HCT116 (cell line): ENCODE measurements at regions not wholly inside any gene's neighbourhood (a gene's known extent, or its start where the extent isn't known, plus 50 kb on each side); places are given as distances from the start of the nearest gene placed in this dataset.

Experiments
- ATAC-seq: fragments of 200-7000 bp; cut with Tn5 transposase; 2 replicates; pipeline ENCODE4 v1.9.1; 2020; ENCODE audit warnings: mild to moderate bottlenecking, moderate library complexity
- BruUV-seq: library from RNA; stranded (reverse); fragments of 400-500 nt; replicated peaks from 2 replicates; lab custom pipeline; 2021; lab: Mats Ljungman, UMichigan
- CTCF ChIA-PET: fragments of 300-600 bp; sonication (Branson Sonifier 250); formaldehyde crosslinking; loops from one replicate; lab custom pipeline; 2021; ENCODE audit warnings: antibody characterized with exemption; lab: Charles Lee
- POLR2A ChIA-PET: fragments of 300-600, 350-600 bp; sonication (Branson Sonifier 250); formaldehyde crosslinking; loops from one replicate; lab custom pipeline; 2021; ENCODE audit warnings: antibody characterized with exemption; lab: Charles Lee
- RAD21 ChIA-PET, 2 experiments: fragments of 300-600 bp; sonication (Branson Sonifier 250); formaldehyde crosslinking; loops; one replicate each; lab custom pipeline; 2023; ENCODE audit warnings: low total read pairs in 2 of 2; ENCODE audit not compliant: uncharacterized antibody in 2 of 2, unreplicated experiment in 2 of 2, low non-redundant PET in 1 of 2; lab: Charles Lee
- DNase-seq: peaks from one replicate; pipeline ENCODE4 v3.0.0-alpha.2; 2010; ENCODE audit warnings: low read depth, low spot score
- H2AFZ ChIP-seq: fragments of 200-600 bp; shearing (Covaris generic), sonication (generic); 2 replicates; pipeline ENCODE4 v1.6.1; 2017; ENCODE audit warnings: low read depth, mixed run types, mixed read lengths, antibody characterized with exemption, low read length; ENCODE audit not compliant: poor library complexity, severe bottlenecking
- H3K27ac ChIP-seq: 2 replicates; pipeline ENCODE4 v1.5.1; 2012; ENCODE audit warnings: low read depth, low read length
- H3K27me3 ChIP-seq: fragments of 200-600 bp; sonication (generic); 2 replicates; pipeline ENCODE4 v1.6.1; 2016; ENCODE audit warnings: mixed run types, low read length, mixed read lengths; ENCODE audit not compliant: insufficient read depth
- H3K36me3 ChIP-seq, 2 experiments: fragments of 200-500 bp in 1 of 2; fragments of 200-600 bp in 1 of 2; sonication (Bioruptor generic) in 1 of 2; sonication (generic) in 1 of 2; 2 replicates each; pipeline versions ENCODE4 v1.5.1 to v1.6.1; 2014 to 2016; ENCODE audit warnings: low read length in 2 of 2, inconsistent platforms in 1 of 2, mixed read lengths in 1 of 2, mixed run types in 1 of 2; ENCODE audit not compliant: insufficient read depth in 2 of 2, control insufficient read depth in 1 of 2
- H3K4me1 ChIP-seq, 2 experiments: fragments of 200-600 bp in 1 of 2; sonication (generic) in 1 of 2; 2 replicates each; pipeline versions ENCODE4 v1.5.1 to v1.6.1; 2012 to 2017; ENCODE audit warnings: low read length in 2 of 2, inconsistent platforms in 1 of 2, mild to moderate bottlenecking in 1 of 2, mixed read lengths in 1 of 2, mixed run types in 1 of 2, moderate library complexity in 1 of 2; ENCODE audit not compliant: insufficient read depth in 2 of 2, control insufficient read depth in 1 of 2
- H3K4me2 ChIP-seq: fragments of 200-600 bp; sonication (generic); 2 replicates; pipeline ENCODE4 v1.6.1; 2017; ENCODE audit warnings: mixed run types, low read length, mixed read lengths
- H3K4me3 ChIP-seq, 2 experiments: fragments of 200-600 bp in 1 of 2; sonication (generic) in 1 of 2; replicated peaks in 1 of 2; 2 replicates each; pipeline ENCODE4 v1.5.1; 2011 to 2016; ENCODE audit warnings: low read length in 2 of 2, control low read depth in 1 of 2, low read depth in 1 of 2, mild to moderate bottlenecking in 1 of 2, mixed read lengths in 1 of 2, mixed run types in 1 of 2
- H3K79me2 ChIP-seq: fragments of 200-600 bp; sonication (generic); 2 replicates; pipeline ENCODE4 v1.6.1; 2017; ENCODE audit warnings: mild to moderate bottlenecking, mixed run types, low read length, moderate library complexity, mixed read lengths; ENCODE audit not compliant: insufficient read depth
- H3K9ac ChIP-seq: fragments of 200-600 bp; sonication (generic); 2 replicates; pipeline ENCODE4 v1.6.1; 2016; ENCODE audit warnings: low read length, mixed read lengths
- H3K9me2 ChIP-seq: fragments of 200-600 bp; sonication (generic), shearing (Covaris generic); 2 replicates; pipeline ENCODE4 v1.6.1; 2017; ENCODE audit warnings: mixed run types, mild to moderate bottlenecking, moderate library complexity; ENCODE audit not compliant: insufficient read depth
- H3K9me3 ChIP-seq, 2 experiments: fragments of 200-500 bp in 1 of 2; fragments of 200-600 bp in 1 of 2; sonication (Bioruptor generic) in 1 of 2; sonication (generic) in 1 of 2; 2 replicates each; pipeline ENCODE4 v1.6.1; 2014 to 2017; ENCODE audit warnings: low read length in 2 of 2, mixed read lengths in 2 of 2, inconsistent platforms in 1 of 2, low read depth in 1 of 2, mild to moderate bottlenecking in 1 of 2, mixed run types in 1 of 2, moderate library complexity in 1 of 2; ENCODE audit not compliant: control insufficient read depth in 1 of 2, insufficient read depth in 1 of 2
- H4K20me1 ChIP-seq: fragments of 200-600 bp; sonication (generic), shearing (Covaris generic); 2 replicates; pipeline ENCODE4 v1.6.1; 2017; ENCODE audit warnings: mixed run types, mild to moderate bottlenecking, moderate library complexity; ENCODE audit not compliant: insufficient read depth
- ATF3 ChIP-seq: IDR thresholded peaks from 2 replicates; pipeline ENCODE4 v1.6.1; 2012
- CTCF ChIP-seq, 3 experiments: fragments of 200-600 bp in 1 of 3; sonication (generic) in 1 of 3; IDR thresholded peaks in 2 of 3; conservative IDR thresholded peaks in 1 of 3; 2 replicates each; pipeline ENCODE4 v1.5.1; 2012 to 2017; ENCODE audit warnings: low read depth in 2 of 3, low read length in 2 of 3, antibody characterized with exemption in 1 of 3, borderline replicate concordance in 1 of 3, control low read depth in 1 of 3, mild to moderate bottlenecking in 1 of 3, mixed read lengths in 1 of 3, mixed run types in 1 of 3, moderate library complexity in 1 of 3; ENCODE audit not compliant: insufficient read depth in 1 of 3
- EGR1 ChIP-seq: IDR thresholded peaks from 2 replicates; pipeline ENCODE4 v1.6.1; 2012; ENCODE audit warnings: low read depth
- ELF1 ChIP-seq: IDR thresholded peaks from 2 replicates; pipeline ENCODE4 v1.6.1; 2012; ENCODE audit warnings: low read depth, borderline replicate concordance
- FOSL1 ChIP-seq: IDR thresholded peaks from 2 replicates; pipeline ENCODE4 v1.6.1; 2012; ENCODE audit warnings: low read depth
- MAX ChIP-seq: IDR thresholded peaks from 2 replicates; pipeline ENCODE4 v1.6.1; 2012
- POLR2A ChIP-seq: IDR thresholded peaks from 2 replicates; pipeline ENCODE4 v1.7.0; 2011; ENCODE audit warnings: borderline replicate concordance; ENCODE audit not compliant: insufficient read depth, insufficient read length; ENCODE audit errors: extremely low read depth
- REST ChIP-seq: IDR thresholded peaks from 2 replicates; pipeline ENCODE4 v1.6.1; 2012; ENCODE audit warnings: low read depth
- SIN3A ChIP-seq: IDR thresholded peaks from 2 replicates; pipeline ENCODE4 v1.6.1; 2012; ENCODE audit warnings: low read depth
- ZBTB33 ChIP-seq: IDR thresholded peaks from 2 replicates; pipeline ENCODE4 v1.6.1; 2011; ENCODE audit warnings: mild to moderate bottlenecking, low read length, moderate library complexity; ENCODE audit not compliant: insufficient replicate concordance; ENCODE audit errors: extremely low read depth
- ZNF274 ChIP-seq: fragments of 200-500 bp; sonication (Bioruptor generic); IDR thresholded peaks from 2 replicates; pipeline ENCODE4 v1.6.1; 2014; ENCODE audit warnings: mild to moderate bottlenecking, low read depth, low read length, inconsistent platforms
- intact Hi-C: fragments of 100-400 bp; cut with micrococcal nuclease; formaldehyde crosslinking; loops from 2 replicates; pipeline ENCODE4 v1.10.0; 2022

GRCh38 chr16:54341892-54342776, 55.5 kb upstream of the IRX3 start:
- Histone ChIP-seq H3K9ac (no peak overlapping the region), H3K36me3 (no peaks in the 10 kb centered on the region), H3K4me3 (no peak overlapping the region), H3K4me2 (no peak overlapping the region), H3K27ac (no peak overlapping the region), H3K4me1 (no peaks in the 10 kb centered on the region)
- DNase-seq = no peak
- ATAC-seq = no peak
- no TSS peak for BruUV-seq
- intact Hi-C loops = no loop called here
- POLR2A ChIA-PET = no interaction called here
- TF ChIP-seq POLR2A = no peak
- TF ChIP-seq FOSL1 = no peak
- TF ChIP-seq MAX = no peak
- TF ChIP-seq ZNF274 = no peak
- no peak for TF ChIP-seq ATF3
- no peak for TF ChIP-seq EGR1
- TF ChIP-seq, all 23 proteins: peak for 0
- RAD21 ChIA-PET = no interaction called here
- Histone ChIP-seq H3K9me2 (no peaks in the 10 kb centered on the region), H2AFZ (no peak overlapping the region), H3K9me3 (no peaks in the 10 kb centered on the region), H3K79me2 (no peaks in the 10 kb centered on the region), H4K20me1 (no peaks in the 10 kb centered on the region), H3K27me3 (no peaks in the 10 kb centered on the region)
- CTCF ChIA-PET = no interaction called here

- DNase-seq = no peak
- H3K79me2 ChIP-seq = no peaks in the 10 kb centered on the region
- no TSS peak for BruUV-seq
- H3K27me3 ChIP-seq = peaks cover 8% of the 10 kb centered on the region; the same call in 1 of the 2 replicates
- H3K9me3 ChIP-seq = no peaks in the 10 kb centered on the region
- H3K4me1 ChIP-seq = no peaks in the 10 kb centered on the region
- ATAC-seq = no peak
- RAD21 ChIA-PET = no interaction called here
- no peak overlapping the region for H3K4me2 ChIP-seq
- CTCF ChIA-PET = no interaction called here
- no peaks in the 10 kb centered on the region for H3K9me2 ChIP-seq
- no peak overlapping the region for H3K9ac ChIP-seq
- H3K36me3 ChIP-seq = no peaks in the 10 kb centered on the region
- POLR2A ChIA-PET = no interaction called here
- H3K27ac ChIP-seq = no peak overlapping the region
- H4K20me1 ChIP-seq = no peaks in the 10 kb centered on the region
- no peak overlapping the region for H3K4me3 ChIP-seq
- intact Hi-C loops = no loop called here
- H2AFZ ChIP-seq = no peak overlapping the region
- no peak for TF ChIP-seq ZBTB33
- no peak for TF ChIP-seq SIN3A
- TF ChIP-seq REST = no peak
- no peak for TF ChIP-seq CTCF (IDR thresholded peaks at IDR 0.05 in 2 of 3, conservative IDR thresholded peaks at IDR 0.05 in 1 of 3; ENCODE audit: borderline replicate concordance in 1 of 3, insufficient read depth in 1 of 3, low read depth in 2 of 3, low read length in 2 of 3)
- no peak for TF ChIP-seq ELF1
Measured at GRCh38 chr16:54340531-54340930, 53.9 kb upstream of the IRX3 start.
